GM21576 (cell line): ENCODE measurements at regions not wholly inside any gene's neighbourhood (a gene's known extent, or its start where the extent isn't known, plus 50 kb on each side); places are given as distances from the start of the nearest gene placed in this dataset.
A peak's percentile ranks its signal among the peaks of the same experiment; 100 is the strongest.
"Not testable (repeated sequence)": the region's sequence is repeated elsewhere in the genome, so short reads cannot be mapped to it uniquely, and the experiment has no call there.

Source experiments
- ATAC-seq: cut with Tn5 transposase; IDR thresholded peaks from one replicate; pipeline ENCODE4 v1.9.1; 2021; ENCODE audit warnings: mild to moderate bottlenecking, moderate library complexity; ENCODE audit not compliant: unreplicated experiment

- ATAC-seq: peak; percentile 79
Measured at GRCh38 chr6:82419132-82419581, 55.5 kb downstream of the TPBG start.

GRCh38 chr6:82419859-82420258 lies 56.2 kb downstream of the TPBG start:
- ATAC-seq: no peak

DNA sequence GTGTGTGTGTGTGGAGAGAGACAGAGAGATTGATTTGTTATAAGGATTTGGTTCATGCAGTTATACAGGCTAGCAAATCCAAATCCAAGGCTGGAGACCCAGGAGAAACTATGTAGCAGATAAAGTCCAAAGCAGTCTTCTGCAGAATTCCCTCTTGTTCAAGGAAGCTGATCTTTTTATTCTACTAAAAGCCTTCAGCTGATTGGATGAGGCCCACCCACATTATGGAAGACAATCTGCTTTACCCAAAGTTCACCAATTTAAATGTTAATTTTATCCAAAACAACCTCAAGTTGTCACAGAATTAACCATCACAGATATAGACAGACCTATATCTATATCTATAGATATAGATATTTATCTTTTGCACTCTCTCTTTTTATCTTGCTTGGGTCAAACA lies 67.0 kb downstream of the TPBG start:
- no peak for ATAC-seq

DNA sequence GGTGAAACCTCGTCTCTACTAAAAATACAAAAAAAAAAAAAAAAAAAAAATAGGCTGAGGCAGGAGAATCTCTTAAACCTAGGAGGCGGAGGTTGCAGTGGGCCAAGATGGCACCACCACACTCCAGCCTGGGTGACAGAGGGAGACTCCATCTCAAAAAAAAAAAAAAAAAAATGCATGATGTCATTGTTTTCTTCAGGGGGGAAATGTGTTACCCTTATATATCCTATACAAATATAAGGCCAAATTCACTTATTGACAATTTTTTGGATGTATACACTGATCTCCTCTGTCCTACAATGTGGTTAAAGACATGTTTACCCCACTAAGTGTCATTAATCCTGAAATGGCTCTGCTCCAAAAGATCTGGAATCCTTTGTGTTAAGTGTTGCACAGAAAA lies 73.1 kb downstream of the TPBG start:
- ATAC-seq: no peak

DNA sequence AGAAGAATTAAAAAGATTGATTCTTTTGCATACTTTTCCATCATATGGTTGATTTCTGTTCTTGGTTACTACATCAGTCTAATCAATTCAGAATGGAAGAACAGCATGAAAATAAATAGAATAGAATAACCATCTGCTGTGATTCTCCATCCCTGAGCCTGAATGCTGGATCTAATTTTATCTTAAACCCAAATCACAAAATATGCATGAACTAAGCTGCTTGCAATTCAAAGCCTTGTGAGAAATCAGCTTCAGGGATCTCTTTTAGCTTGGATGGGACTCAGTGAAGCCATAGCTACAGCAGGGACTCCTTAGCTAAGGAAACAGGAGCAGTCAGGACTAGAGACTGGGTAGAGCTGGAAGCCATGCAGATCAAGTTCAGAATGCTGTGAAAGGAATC lies 74.1 kb downstream of the TPBG start:
- ATAC-seq: no peak

GRCh38 chr6:82441047-82441855 lies 77.6 kb downstream of the TPBG start:
- no peak for ATAC-seq

- no peak for ATAC-seq
Measured at GRCh38 chr6:82442061-82442719, 78.6 kb downstream of the TPBG start.

DNA sequence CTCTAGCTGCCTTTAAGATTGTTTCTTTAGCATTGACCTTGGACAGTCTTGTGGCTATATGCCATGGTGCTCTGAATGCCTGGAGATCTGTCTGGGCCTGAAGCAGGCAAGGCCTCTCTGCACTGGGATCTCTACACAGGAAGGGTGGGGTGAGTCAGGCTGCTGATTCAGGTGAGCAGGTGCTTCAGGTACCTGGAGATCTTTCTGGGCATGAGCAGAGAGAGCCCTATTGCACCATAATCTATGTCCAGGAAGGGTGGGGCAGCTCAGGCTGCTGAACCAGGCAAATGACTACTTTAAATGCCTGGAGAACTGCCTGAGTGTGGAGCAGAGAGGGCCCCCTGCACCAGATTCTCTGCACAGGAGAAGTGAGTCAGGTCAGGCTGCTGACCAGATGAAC lies 94.5 kb downstream of the TPBG start:
- ATAC-seq: no peak

GRCh38 chr6:82458705-82459104 lies 95.1 kb downstream of the TPBG start:
- ATAC-seq: no peak

GRCh38 chr6:82461536-82461935 lies 97.9 kb downstream of the TPBG start:
- no peak for ATAC-seq

DNA sequence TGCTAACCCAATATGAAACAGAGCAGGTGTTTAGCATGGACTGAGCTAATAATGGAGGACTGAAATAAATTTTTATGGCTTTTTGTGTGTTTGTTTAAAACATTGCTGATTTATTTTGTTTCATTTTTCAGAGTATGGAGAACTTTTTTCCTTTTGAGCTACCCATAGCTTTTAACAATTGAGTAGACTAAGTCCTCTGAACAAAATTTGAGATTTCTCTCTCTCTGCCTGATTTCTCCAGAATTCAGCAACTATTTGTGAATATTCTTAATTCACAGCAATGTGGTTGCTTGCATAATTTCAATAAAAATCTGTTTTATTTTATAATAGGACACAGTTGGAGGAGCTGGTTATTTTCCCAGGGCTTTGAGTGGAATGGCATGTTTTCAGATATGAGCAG lies 103.7 kb downstream of the TPBG start:
- ATAC-seq: no peak

DNA sequence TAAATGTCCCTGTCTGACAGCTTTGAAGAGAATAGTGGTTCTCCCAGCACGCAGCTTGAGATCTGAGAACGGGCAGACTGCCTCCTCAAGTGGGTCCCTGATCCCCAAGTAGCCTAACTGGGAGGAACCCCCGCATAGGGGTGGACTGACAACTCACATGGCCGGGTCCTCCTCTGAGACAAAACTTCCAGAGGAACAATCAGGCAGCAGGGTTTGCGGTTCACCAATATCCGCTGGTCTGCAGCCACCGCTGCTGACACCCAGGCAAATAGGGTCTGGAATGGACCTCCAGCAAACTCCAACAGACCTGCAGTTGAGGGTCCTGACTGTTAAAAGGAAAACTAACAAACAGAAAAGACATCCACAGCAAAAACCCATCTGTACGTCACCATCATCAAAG lies 106.5 kb downstream of the TPBG start:
- ATAC-seq: not testable (repeated sequence)

DNA sequence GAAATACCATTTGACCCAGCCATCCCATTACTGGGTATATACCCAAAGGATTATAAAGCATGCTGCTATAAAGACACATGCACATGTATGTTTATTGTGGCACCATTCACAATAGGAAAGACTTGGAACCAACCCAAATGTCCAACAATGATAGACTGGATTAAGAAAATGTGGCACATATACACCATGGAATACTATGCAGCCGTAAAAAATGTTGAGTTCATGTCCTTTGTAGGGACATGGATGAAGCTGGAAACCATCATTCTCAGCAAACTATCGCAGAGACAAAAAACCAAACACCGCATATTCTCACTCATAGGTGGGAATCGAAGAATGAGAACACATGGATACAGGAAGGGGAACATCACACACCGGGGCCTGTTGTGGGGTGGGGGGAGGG lies 111.5 kb downstream of the TPBG start:
- not testable (repeated sequence) for ATAC-seq

GRCh38 chr6:82484001-82484400 lies 120.4 kb downstream of the TPBG start:
- no peak for ATAC-seq

- no peak for ATAC-seq
Measured at GRCh38 chr6:82484737-82485626, 121.4 kb downstream of the TPBG start.

- ATAC-seq: no peak
Measured at GRCh38 chr6:82487895-82488294, 124.3 kb downstream of the TPBG start.

- no peak for ATAC-seq
Measured at GRCh38 chr6:82488403-82488802, 124.8 kb downstream of the TPBG start.

DNA sequence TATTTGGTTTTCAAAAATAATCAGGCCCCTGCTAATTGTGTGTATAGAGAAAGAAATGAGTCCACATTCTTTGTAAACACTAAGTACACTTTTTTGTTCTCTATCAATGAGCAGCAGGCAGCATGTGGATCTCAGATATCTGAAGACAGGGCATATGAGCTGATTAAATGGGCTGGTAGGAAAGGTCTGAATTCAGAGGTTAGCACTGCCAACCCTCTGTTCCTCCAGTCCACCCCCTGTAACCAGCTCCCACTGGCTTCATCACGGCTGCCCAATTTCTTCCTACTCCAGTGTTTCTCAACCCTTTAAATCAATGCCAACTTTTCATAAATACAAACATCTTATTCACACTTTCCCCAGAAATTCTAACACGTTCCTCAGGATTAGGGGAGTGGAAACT lies 128.5 kb downstream of the TPBG start:
- ATAC-seq: no peak

DNA sequence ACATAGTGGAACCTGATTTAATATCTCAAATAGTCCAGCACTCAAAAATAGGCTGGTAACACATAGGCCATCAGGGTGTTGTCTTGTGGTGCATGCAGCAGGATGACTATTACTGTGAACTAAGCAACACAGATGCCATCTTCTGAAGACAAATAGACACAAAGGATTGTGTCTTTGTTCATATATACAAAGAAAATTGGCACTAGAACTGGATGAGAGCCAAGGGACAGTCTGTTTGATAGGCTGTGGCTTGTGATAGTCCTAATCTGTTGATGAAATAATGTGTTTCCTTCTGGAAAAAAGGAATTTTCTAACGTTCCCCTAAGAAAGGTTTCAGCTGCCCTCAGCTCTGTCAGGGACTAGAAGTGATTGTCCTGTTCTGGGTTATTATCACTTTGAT lies 129.8 kb downstream of the TPBG start:
- no peak for ATAC-seq

GRCh38 chr6:82494367-82494766 lies 130.8 kb downstream of the TPBG start:
- no peak for ATAC-seq

GRCh38 chr6:82501901-82502300 lies 138.3 kb downstream of the TPBG start:
- not testable (repeated sequence) for ATAC-seq
